OCI-LY7 (cell line): ENCODE measurements at regions not wholly inside any gene's neighbourhood (a gene's known extent, or its start where the extent isn't known, plus 50 kb on each side); places are given as distances from the start of the nearest gene placed in this dataset.

Experiments
- BruUV-seq: library from RNA; stranded (reverse); fragments of 400-500 nt; replicated peaks from 2 replicates; lab custom pipeline; 2021; lab: Mats Ljungman, UMichigan
- CTCF ChIA-PET: fragments of 300-600 bp; sonication (Branson Sonifier 250); formaldehyde crosslinking; loops from one replicate; lab custom pipeline; 2022; ENCODE audit warnings: antibody characterized with exemption; ENCODE audit not compliant: unreplicated experiment; lab: Charles Lee
- POLR2A ChIA-PET: fragments of 300-600 bp; sonication (Branson Sonifier 250); formaldehyde crosslinking; loops from one replicate; lab custom pipeline; 2022; ENCODE audit warnings: antibody characterized with exemption; lab: Charles Lee
- DNase-seq: peaks from one replicate; pipeline ENCODE4 v3.0.0-alpha.2; 2015; ENCODE audit warnings: low spot score
- H2AFZ ChIP-seq: fragments of 200-600 bp; sonication (generic), shearing (Covaris generic); 2 replicates; pipeline ENCODE4 v1.6.1; 2014; ENCODE audit warnings: mild to moderate bottlenecking, antibody characterized with exemption, low read length, moderate library complexity
- H3K27ac ChIP-seq: fragments of 200-600 bp; sonication (generic); 2 replicates; pipeline ENCODE4 v1.5.1; 2014; ENCODE audit warnings: mixed run types, low read depth, mild to moderate bottlenecking, moderate library complexity, low read length, inconsistent platforms; ENCODE audit not compliant: poor library complexity, severe bottlenecking
- H3K36me3 ChIP-seq: fragments of 200-600 bp; sonication (generic); 2 replicates; pipeline ENCODE4 v1.6.1; 2014; ENCODE audit warnings: mild to moderate bottlenecking, antibody characterized with exemption, low read length, moderate library complexity, mixed read lengths; ENCODE audit not compliant: insufficient read depth
- H3K4me1 ChIP-seq: fragments of 200-600 bp; sonication (generic); 2 replicates; pipeline ENCODE4 v1.5.1; 2014; ENCODE audit warnings: mild to moderate bottlenecking, low read length; ENCODE audit not compliant: insufficient read depth, poor library complexity, severe bottlenecking
- H3K4me2 ChIP-seq: fragments of 200-600 bp; sonication (generic); 2 replicates; pipeline ENCODE4 v1.6.1; 2014; ENCODE audit warnings: mild to moderate bottlenecking, low read length
- H3K4me3 ChIP-seq: fragments of 200-600 bp; sonication (generic); 2 replicates; pipeline ENCODE4 v1.5.1; 2014; ENCODE audit warnings: mild to moderate bottlenecking, low read depth, low read length; ENCODE audit not compliant: poor library complexity, severe bottlenecking
- H3K79me2 ChIP-seq: fragments of 200-600 bp; sonication (generic); 2 replicates; pipeline ENCODE4 v1.6.1; 2016; ENCODE audit warnings: low read depth, mild to moderate bottlenecking, low read length, moderate library complexity, mixed read lengths; ENCODE audit not compliant: insufficient read depth
- H3K9me2 ChIP-seq: fragments of 200-600 bp; sonication (generic); 2 replicates; pipeline ENCODE4 v1.6.1; 2016; ENCODE audit warnings: mild to moderate bottlenecking, low read length, mixed read lengths; ENCODE audit not compliant: insufficient read depth
- H3K9me3 ChIP-seq: fragments of 200-600 bp; sonication (generic); 2 replicates; pipeline ENCODE4 v1.6.1; 2014; ENCODE audit warnings: mild to moderate bottlenecking, mixed run types, low read length, mixed read lengths
- H4K20me1 ChIP-seq: fragments of 200-600 bp; sonication (generic); 2 replicates; pipeline ENCODE4 v1.6.1; 2014; ENCODE audit warnings: mild to moderate bottlenecking, antibody characterized with exemption, low read length, moderate library complexity, mixed read lengths; ENCODE audit not compliant: insufficient read depth
- CTCF ChIP-seq: fragments of 200-600 bp; sonication (generic); conservative IDR thresholded peaks from 2 replicates; pipeline ENCODE4 v1.5.1; 2014; ENCODE audit warnings: mild to moderate bottlenecking, antibody characterized with exemption, low read length, moderate library complexity, mixed read lengths
- EZH2phosphoT487 ChIP-seq: fragments of 200-600 bp; sonication (generic); IDR thresholded peaks from 2 replicates; pipeline ENCODE4 v1.6.1; 2018; ENCODE audit warnings: low read depth, borderline replicate concordance, mild to moderate bottlenecking, mixed run types, antibody characterized with exemption, low read length, moderate library complexity, mixed read lengths
- intact Hi-C: fragments of 100-400 bp; cut with micrococcal nuclease; formaldehyde crosslinking; loops from one replicate; pipeline ENCODE4 v1.10.0; 2022; ENCODE audit not compliant: unreplicated experiment

GRCh38 chr2:175679728-175680127 is 322.3 kb downstream of the LNPK start:
- CTCF ChIA-PET: no interaction called here
- no peaks in the 10 kb centered on the region for H3K4me1 ChIP-seq
- POLR2A ChIA-PET: no interaction called here
- H3K4me2 ChIP-seq: no peak overlapping the region
- no peak overlapping the region for H2AFZ ChIP-seq
- no peak overlapping the region for H3K4me3 ChIP-seq
- H3K27ac ChIP-seq: no peak overlapping the region
- H4K20me1 ChIP-seq: no peaks in the 10 kb centered on the region
- no peaks in the 10 kb centered on the region for H3K79me2 ChIP-seq
- no peak for TF ChIP-seq EZH2phosphoT487
- TF ChIP-seq CTCF: no peak
- no peaks in the 10 kb centered on the region for H3K9me2 ChIP-seq
- no peaks in the 10 kb centered on the region for H3K36me3 ChIP-seq
- H3K9me3 ChIP-seq: no peaks in the 10 kb centered on the region
- intact Hi-C loops: no loop called here
- no peak for DNase-seq
- no TSS peak for BruUV-seq

- ChIA-PET POLR2A (interaction anchor here (1.0 kb wide), 1 partner anchor 11 kb away, joined by 3 read pairs; no protein-coding TSS in a partner anchor), CTCF (no interaction called here)
- TF ChIP-seq CTCF: no peak
- no peak for TF ChIP-seq EZH2phosphoT487
- no peaks in the 10 kb centered on the region for H3K4me1 ChIP-seq
- no peak overlapping the region for H2AFZ ChIP-seq
- H4K20me1 ChIP-seq: no peaks in the 10 kb centered on the region
- no TSS peak for BruUV-seq
- H3K4me3 ChIP-seq: no peak overlapping the region
- H3K9me2 ChIP-seq: no peaks in the 10 kb centered on the region
- no peak for DNase-seq
- no peaks in the 10 kb centered on the region for H3K79me2 ChIP-seq
- H3K36me3 ChIP-seq: no peaks in the 10 kb centered on the region
- H3K27ac ChIP-seq: no peak overlapping the region
- H3K4me2 ChIP-seq: no peak overlapping the region
- no peaks in the 10 kb centered on the region for H3K9me3 ChIP-seq
- intact Hi-C loops: no loop called here
Observed at GRCh38 chr2:175679231-175679630, 322.8 kb downstream of the LNPK start.

GRCh38 chr2:175677880-175678279 is 324.2 kb downstream of the LNPK start:
- Histone ChIP-seq H3K4me1 (no peaks in the 10 kb centered on the region), H3K9me2 (no peaks in the 10 kb centered on the region), H3K4me3 (no peak overlapping the region), H3K27ac (no peak overlapping the region), H3K4me2 (no peak overlapping the region), H3K36me3 (no peaks in the 10 kb centered on the region), H3K9me3 (no peaks in the 10 kb centered on the region), H2AFZ (no peak overlapping the region), H3K79me2 (no peaks in the 10 kb centered on the region), H4K20me1 (no peaks in the 10 kb centered on the region)
- ChIA-PET POLR2A (interaction anchor here (1.0 kb wide), 1 partner anchor 10 kb away, joined by 3 read pairs; no protein-coding TSS in a partner anchor), CTCF (no interaction called here)
- no peak for DNase-seq
- no peak for TF ChIP-seq CTCF
- no peak for TF ChIP-seq EZH2phosphoT487
- intact Hi-C loops: no loop called here
- no TSS peak for BruUV-seq
